Fibroblast of lung (primary cell): ENCODE measurements at regions not wholly inside any gene's neighbourhood (a gene's known extent, or its start where the extent isn't known, plus 50 kb on each side); places are given as distances from the start of the nearest gene placed in this dataset.
"Not testable (repeated sequence)": the region's sequence is repeated elsewhere in the genome, so short reads cannot be mapped to it uniquely, and the experiment has no call there.

Source experiments
- DNase-seq, 2 donors: peaks; one replicate each; pipeline versions ENCODE4 v3.0.0 to v3.0.0-alpha.2; 2010; ENCODE audit warnings: low read depth in 2 of 2
- H2AFZ ChIP-seq: 2 replicates; pipeline ENCODE4 v1.5.1; 2012; ENCODE audit warnings: low read length, control low read depth, inconsistent platforms
- H3K27ac ChIP-seq: 2 replicates; pipeline ENCODE4 v1.5.1; 2011; ENCODE audit warnings: low read length, control low read depth; ENCODE audit not compliant: insufficient read depth
- H3K27me3 ChIP-seq: 2 replicates; pipeline ENCODE4 v1.5.1; 2011; ENCODE audit warnings: mild to moderate bottlenecking, low read length; ENCODE audit not compliant: control insufficient read depth, insufficient read depth
- H3K36me3 ChIP-seq: 2 replicates; pipeline ENCODE4 v1.5.1; 2011; ENCODE audit warnings: low read length; ENCODE audit not compliant: control insufficient read depth, insufficient read depth
- H3K4me1 ChIP-seq: 2 replicates; pipeline ENCODE4 v1.5.1; 2011; ENCODE audit warnings: low read length; ENCODE audit not compliant: control insufficient read depth, insufficient read depth; ENCODE audit errors: extremely low read depth
- H3K4me2 ChIP-seq: 2 replicates; pipeline ENCODE4 v1.5.1; 2011; ENCODE audit warnings: low read length, control low read depth; ENCODE audit not compliant: insufficient read depth; ENCODE audit errors: extremely low read depth
- H3K4me3 ChIP-seq, 4 experiments: fragments of 200-600 bp in 1 of 4; sonication (generic) in 1 of 4; replicated peaks in 1 of 4; 2 replicates each; pipeline ENCODE4 v1.5.1; 2011 to 2016; ENCODE audit warnings: low read length in 4 of 4, low read depth in 3 of 4, mild to moderate bottlenecking in 3 of 4, control low read depth in 2 of 4, inconsistent platforms in 1 of 4, mixed read lengths in 1 of 4; ENCODE audit not compliant: insufficient read depth in 1 of 4; ENCODE audit errors: control extremely low read depth in 1 of 4
- H3K79me2 ChIP-seq: 2 replicates; pipeline ENCODE4 v1.5.1; 2012; ENCODE audit warnings: mild to moderate bottlenecking, low read length, inconsistent platforms; ENCODE audit not compliant: control insufficient read depth, insufficient read depth
- H3K9ac ChIP-seq: 2 replicates; pipeline ENCODE4 v1.5.1; 2011; ENCODE audit warnings: mild to moderate bottlenecking, low read length, control low read depth; ENCODE audit not compliant: insufficient read depth
- H3K9me3 ChIP-seq: 2 replicates; pipeline ENCODE4 v1.5.1; 2012; ENCODE audit warnings: low read depth, low read length; ENCODE audit not compliant: control insufficient read depth, insufficient read depth
- H4K20me1 ChIP-seq: 2 replicates; pipeline ENCODE4 v1.5.1; 2011; ENCODE audit warnings: low read length; ENCODE audit not compliant: control insufficient read depth, insufficient read depth; ENCODE audit errors: extremely low read depth

GRCh38 chr17:45554479-45554878, 64.0 kb upstream of the PLEKHM1 start:
- not testable (repeated sequence) for H3K9me3 ChIP-seq, H3K4me1 ChIP-seq, H3K4me3 ChIP-seq, H3K27ac ChIP-seq, H4K20me1 ChIP-seq, H2AFZ ChIP-seq, H3K27me3 ChIP-seq, H3K79me2 ChIP-seq, H3K9ac ChIP-seq, H3K4me2 ChIP-seq, DNase-seq, H3K36me3 ChIP-seq

- H3K4me2 ChIP-seq, H3K4me1 ChIP-seq, H3K4me3 ChIP-seq, H4K20me1 ChIP-seq, H3K27ac ChIP-seq, H3K9ac ChIP-seq, DNase-seq, H3K36me3 ChIP-seq, H3K27me3 ChIP-seq, H3K79me2 ChIP-seq, H3K9me3 ChIP-seq, H2AFZ ChIP-seq: not testable (repeated sequence)
Observed at GRCh38 chr17:45558821-45559220, 68.3 kb upstream of the PLEKHM1 start.

- not testable (repeated sequence) for H3K4me2 ChIP-seq, H4K20me1 ChIP-seq, H3K27ac ChIP-seq, H3K36me3 ChIP-seq, H3K27me3 ChIP-seq, H3K9me3 ChIP-seq, H2AFZ ChIP-seq, H3K4me1 ChIP-seq, H3K79me2 ChIP-seq, H3K4me3 ChIP-seq, DNase-seq, H3K9ac ChIP-seq
Observed at GRCh38 chr17:45562868-45563267, 72.3 kb upstream of the PLEKHM1 start.

DNA sequence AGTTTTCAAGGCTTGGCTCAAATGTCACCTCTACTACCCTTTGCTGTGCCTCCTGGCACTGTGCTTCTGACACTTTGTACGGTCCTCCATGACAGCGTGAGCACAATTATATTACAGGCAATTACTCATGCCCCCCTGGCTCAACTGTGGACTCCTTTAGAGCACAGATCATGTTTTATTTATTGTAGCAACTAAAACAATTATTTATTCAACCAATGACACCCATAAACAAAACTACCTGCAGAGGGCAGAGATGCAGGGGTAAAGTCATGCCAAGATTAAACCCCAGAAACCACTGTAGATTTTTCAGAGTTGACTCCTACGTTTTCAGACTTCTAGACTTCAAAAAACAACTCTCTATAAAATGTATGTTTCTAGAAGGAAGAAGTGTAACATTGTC, 72.8 kb upstream of the PLEKHM1 start:
- not testable (repeated sequence) for H2AFZ ChIP-seq, H3K27ac ChIP-seq, H3K9ac ChIP-seq, H3K4me2 ChIP-seq, H3K9me3 ChIP-seq, H4K20me1 ChIP-seq, H3K4me1 ChIP-seq, H3K4me3 ChIP-seq, H3K36me3 ChIP-seq, H3K79me2 ChIP-seq, H3K27me3 ChIP-seq, DNase-seq

DNA sequence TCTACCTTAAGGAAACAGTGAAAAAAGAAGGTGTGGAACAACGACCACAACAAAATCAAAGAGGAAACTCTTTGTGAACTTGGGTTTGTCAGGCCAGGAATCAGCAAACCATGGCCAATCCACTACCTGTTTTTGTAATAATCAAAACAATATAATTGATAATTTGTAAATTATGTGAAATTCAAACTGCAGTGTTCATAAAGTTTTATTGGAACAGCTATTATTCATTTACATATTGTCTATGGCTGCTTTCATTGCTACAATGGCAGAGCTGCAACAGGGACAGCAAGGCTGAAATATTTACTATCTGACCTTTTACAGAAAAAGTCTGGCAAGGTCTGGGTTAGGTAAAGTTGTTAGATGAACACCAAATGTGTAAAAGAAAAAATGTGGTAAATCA, 77.8 kb upstream of the PLEKHM1 start:
- H3K4me1 ChIP-seq, H3K9me3 ChIP-seq, H3K79me2 ChIP-seq, H3K9ac ChIP-seq, H3K4me3 ChIP-seq, H3K36me3 ChIP-seq, DNase-seq, H3K4me2 ChIP-seq, H4K20me1 ChIP-seq, H3K27me3 ChIP-seq, H2AFZ ChIP-seq, H3K27ac ChIP-seq: not testable (repeated sequence)

DNA sequence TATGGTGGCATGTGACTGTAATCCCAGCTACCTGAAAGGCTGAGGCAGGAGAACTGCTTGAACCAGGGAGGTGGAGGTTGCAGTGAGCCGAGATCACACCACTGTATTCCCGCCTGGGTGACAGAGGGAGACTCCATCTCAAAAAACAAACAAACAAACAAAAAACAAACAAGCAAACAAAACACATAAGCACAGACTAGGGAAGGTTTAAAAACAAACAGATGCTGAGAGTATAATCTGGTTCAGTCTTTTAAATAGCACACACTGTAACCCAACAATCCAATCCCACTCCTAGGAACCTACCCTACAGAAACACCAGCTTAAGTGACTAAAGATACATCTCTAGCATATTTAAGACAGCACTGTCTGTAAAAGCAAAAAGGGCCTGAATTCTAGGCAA, 82.8 kb upstream of the PLEKHM1 start:
- H3K36me3 ChIP-seq, H3K4me2 ChIP-seq, H3K9ac ChIP-seq, H2AFZ ChIP-seq, H4K20me1 ChIP-seq, DNase-seq, H3K27ac ChIP-seq, H3K9me3 ChIP-seq, H3K27me3 ChIP-seq, H3K4me3 ChIP-seq: not testable (repeated sequence)
- peaks cover 26% of the 10 kb centered on the region for H3K79me2 ChIP-seq
- H3K4me1 ChIP-seq: peaks cover 14% of the 10 kb centered on the region
